NCI-H510A (cell line): ENCODE measurements at regions not wholly inside any gene's neighbourhood (a gene's known extent, or its start where the extent isn't known, plus 50 kb on each side); places are given as distances from the start of the nearest gene placed in this dataset.
"Not testable (repeated sequence)": the region's sequence is repeated elsewhere in the genome, so short reads cannot be mapped to it uniquely, and the experiment has no call there.

Source experiments
- DNase-seq: peaks from one replicate; lab custom pipeline; 2025; lab: John Stamatoyannopoulos, UW

- no peak for DNase-seq
These were observed 50.4 kb downstream of the KATNIP start for GRCh38 chr16:27600381-27600780.

- no peak for DNase-seq
These were observed 52.2 kb downstream of the KATNIP start for GRCh38 chr16:27602103-27602502.

- not testable (repeated sequence) for DNase-seq
These were observed 55.7 kb downstream of the KATNIP start for GRCh38 chr16:27605500-27606106.

GRCh38 chr16:27611340-27611739, 61.4 kb downstream of the KATNIP start:
- no peak for DNase-seq

GRCh38 chr16:27613238-27613791, 63.4 kb downstream of the KATNIP start:
- DNase-seq: no peak

- DNase-seq: no peak
These were observed 67.7 kb downstream of the KATNIP start for GRCh38 chr16:27617665-27618064.

- DNase-seq: no peak
These were observed 68.2 kb downstream of the KATNIP start for GRCh38 chr16:27618165-27618564.

GRCh38 chr16:27618606-27619327, 68.8 kb downstream of the KATNIP start:
- DNase-seq: no peak

GRCh38 chr16:27620541-27620940, 70.6 kb downstream of the KATNIP start:
- no peak for DNase-seq

- no peak for DNase-seq
These were observed 74.5 kb downstream of the KATNIP start for GRCh38 chr16:27624154-27625049.

- no peak for DNase-seq
These were observed 75.2 kb downstream of the KATNIP start for GRCh38 chr16:27625050-27625697.

- DNase-seq: no peak
These were observed 77.2 kb downstream of the KATNIP start for GRCh38 chr16:27627136-27627535.

GRCh38 chr16:27628241-27628942, 78.4 kb downstream of the KATNIP start:
- DNase-seq: no peak

- DNase-seq: not testable (repeated sequence)
These were observed 79.1 kb downstream of the KATNIP start for GRCh38 chr16:27628943-27629462.

- no peak for DNase-seq
These were observed 82.3 kb downstream of the KATNIP start for GRCh38 chr16:27632216-27632615.

- no peak for DNase-seq
These were observed 83.3 kb downstream of the KATNIP start for GRCh38 chr16:27633221-27633620.

- no peak for DNase-seq
These were observed 83.8 kb downstream of the KATNIP start for GRCh38 chr16:27633721-27634120.

- DNase-seq: no peak
These were observed 84.8 kb downstream of the KATNIP start for GRCh38 chr16:27634779-27635178.

GRCh38 chr16:27636453-27637240, 86.7 kb downstream of the KATNIP start:
- DNase-seq: no peak
